C4-2B (cell line): ENCODE measurements at regions not wholly inside any gene's neighbourhood (a gene's known extent, or its start where the extent isn't known, plus 50 kb on each side); places are given as distances from the start of the nearest gene placed in this dataset.

Experiments used
- ZFX ChIP-seq: fragments of 450-650 bp; IDR thresholded peaks from 2 replicates; pipeline ENCODE4 v1.6.1; 2017
- TF ChIP-seq, protein P1 (sequence below): fragments of 450-650 bp; conservative IDR thresholded peaks from 2 replicates; pipeline ENCODE4 v1.5.1; 2017; ENCODE audit warnings: mild to moderate bottlenecking

DNA sequence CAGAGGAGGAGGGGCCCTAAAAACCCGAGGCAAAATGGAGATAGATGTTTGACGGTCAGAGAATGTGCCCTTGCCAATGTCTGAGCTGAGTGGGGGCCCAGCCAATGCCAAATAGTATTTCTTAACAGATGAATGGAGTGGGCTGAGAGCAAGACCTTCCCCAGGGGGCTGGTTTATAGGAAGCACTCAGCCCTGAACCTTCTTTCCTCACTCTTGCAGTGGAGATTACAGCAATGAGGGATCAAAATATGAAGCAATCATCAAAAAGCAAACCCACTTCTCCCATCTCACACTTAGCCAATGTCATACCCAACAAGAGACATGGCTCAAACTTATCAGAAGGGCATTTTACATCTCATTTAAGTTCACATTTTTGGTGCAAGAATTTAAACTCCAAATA, 350.3 kb downstream of the GADD45G start:
- TF ChIP-seq, protein P1, sequence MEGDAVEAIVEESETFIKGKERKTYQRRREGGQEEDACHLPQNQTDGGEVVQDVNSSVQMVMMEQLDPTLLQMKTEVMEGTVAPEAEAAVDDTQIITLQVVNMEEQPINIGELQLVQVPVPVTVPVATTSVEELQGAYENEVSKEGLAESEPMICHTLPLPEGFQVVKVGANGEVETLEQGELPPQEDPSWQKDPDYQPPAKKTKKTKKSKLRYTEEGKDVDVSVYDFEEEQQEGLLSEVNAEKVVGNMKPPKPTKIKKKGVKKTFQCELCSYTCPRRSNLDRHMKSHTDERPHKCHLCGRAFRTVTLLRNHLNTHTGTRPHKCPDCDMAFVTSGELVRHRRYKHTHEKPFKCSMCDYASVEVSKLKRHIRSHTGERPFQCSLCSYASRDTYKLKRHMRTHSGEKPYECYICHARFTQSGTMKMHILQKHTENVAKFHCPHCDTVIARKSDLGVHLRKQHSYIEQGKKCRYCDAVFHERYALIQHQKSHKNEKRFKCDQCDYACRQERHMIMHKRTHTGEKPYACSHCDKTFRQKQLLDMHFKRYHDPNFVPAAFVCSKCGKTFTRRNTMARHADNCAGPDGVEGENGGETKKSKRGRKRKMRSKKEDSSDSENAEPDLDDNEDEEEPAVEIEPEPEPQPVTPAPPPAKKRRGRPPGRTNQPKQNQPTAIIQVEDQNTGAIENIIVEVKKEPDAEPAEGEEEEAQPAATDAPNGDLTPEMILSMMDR: no peak
- TF ChIP-seq ZFX: no peak
